ENCODE measurements at regions not wholly inside any gene's neighbourhood (a gene's known extent, or its start where the extent isn't known, plus 50 kb on each side); places are given as distances from the start of the nearest gene placed in this dataset.

- Histone ChIP-seq H3K79me2 (ENCODE audit: control insufficient read depth, insufficient read depth, low read length) (no peaks in the 10 kb centered on the region), H3K36me3 (ENCODE audit: control insufficient read depth in 2 of 2, extremely low read depth in 1 of 2, insufficient read depth in 2 of 2, low read length in 2 of 2) (no peaks in the 10 kb centered on the region), H3K9ac (replicated peaks; ENCODE audit: extremely low read depth, insufficient read depth, low read length) (no peak overlapping the region), H3K27ac (ENCODE audit: insufficient read depth, low read depth, low read length) (no peak overlapping the region), H3K9me1 (replicated peaks; ENCODE audit: control insufficient read depth, extremely low read depth, insufficient read depth, low read length) (no peaks in the 10 kb centered on the region), H3K9me3 (replicated peaks; ENCODE audit: control insufficient read depth, insufficient read depth, low read length) (no peaks in the 10 kb centered on the region), H3K4me2 (ENCODE audit: insufficient read depth, low read length) (no peak overlapping the region), H2AFZ (ENCODE audit: low read depth, low read length) (no peak overlapping the region), H4K20me1 (replicated peaks; ENCODE audit: control insufficient read depth, extremely low read depth, insufficient read depth, low read length) (no peaks in the 10 kb centered on the region), H3K27me3 (ENCODE audit: control insufficient read depth in 2 of 2, insufficient read depth in 2 of 2, low read length in 2 of 2) (no peaks in the 10 kb centered on the region), H3K4me1 (ENCODE audit: control insufficient read depth, extremely low read depth, insufficient read depth, low read length) (no peaks in the 10 kb centered on the region), H3K4me3 (replicated peaks in 1 of 3; ENCODE audit: insufficient read depth in 1 of 3, low read depth in 1 of 3, low read length in 3 of 3) (no peak overlapping the region)
- intact Hi-C loops (cut with micrococcal nuclease): no loop called here
- DNase-seq (ENCODE audit: low read depth, low spot score) (no peak), FAIRE-seq (no peak)
- dilution Hi-C loops (cut with MboI; ENCODE audit: extremely low pct_ligation_motif_present, low sequenced_read_pairs): no loop called here
- BruUV-seq (replicated peaks): no TSS peak
- no peak for TF ChIP-seq MYC (IDR thresholded peaks at IDR 0.05; ENCODE audit: low read depth, low read length)
- POLR2A ChIA-PET: no interaction called here
- CTCF ChIA-PET: no interaction called here
Observed at GRCh38 chr3:22858486-22858885, 344.6 kb upstream of the UBE2E2 start.

DNA sequence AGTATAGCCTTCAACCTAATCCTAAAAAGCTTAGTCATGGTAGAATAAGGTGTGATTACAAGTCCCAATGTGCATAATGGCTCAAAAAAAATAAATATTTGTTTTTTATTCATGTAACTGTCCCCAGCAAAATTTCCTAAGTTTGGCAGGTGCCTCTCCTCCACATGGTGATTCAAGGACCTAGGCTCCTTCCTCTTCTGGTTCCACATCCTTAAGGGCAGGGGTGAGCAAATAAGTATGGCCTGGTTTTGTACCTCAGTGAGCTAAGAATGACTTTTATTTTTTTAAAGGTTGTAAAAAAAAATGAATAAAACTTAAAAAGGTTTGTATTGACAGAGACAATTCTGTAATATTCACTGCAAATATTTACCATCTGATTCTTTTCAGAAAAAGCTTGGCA lies 343.5 kb upstream of the UBE2E2 start:
- Histone ChIP-seq H3K79me2 (ENCODE audit: control insufficient read depth, insufficient read depth, low read length) (no peaks in the 10 kb centered on the region), H3K9me3 (replicated peaks; ENCODE audit: control insufficient read depth, insufficient read depth, low read length) (peaks cover 3% of the 10 kb centered on the region), H3K36me3 (ENCODE audit: control insufficient read depth in 2 of 2, extremely low read depth in 1 of 2, insufficient read depth in 2 of 2, low read length in 2 of 2) (no peaks in the 10 kb centered on the region), H3K4me2 (ENCODE audit: insufficient read depth, low read length) (no peak overlapping the region), H4K20me1 (replicated peaks; ENCODE audit: control insufficient read depth, extremely low read depth, insufficient read depth, low read length) (no peaks in the 10 kb centered on the region), H3K27me3 (ENCODE audit: control insufficient read depth in 2 of 2, insufficient read depth in 2 of 2, low read length in 2 of 2) (no peaks in the 10 kb centered on the region), H3K27ac (ENCODE audit: insufficient read depth, low read depth, low read length) (no peak overlapping the region), H3K4me1 (ENCODE audit: control insufficient read depth, extremely low read depth, insufficient read depth, low read length) (no peaks in the 10 kb centered on the region), H3K4me3 (replicated peaks in 1 of 3; ENCODE audit: insufficient read depth in 1 of 3, low read depth in 1 of 3, low read length in 3 of 3) (no peak overlapping the region), H3K9ac (replicated peaks; ENCODE audit: extremely low read depth, insufficient read depth, low read length) (no peak overlapping the region), H3K9me1 (replicated peaks; ENCODE audit: control insufficient read depth, extremely low read depth, insufficient read depth, low read length) (no peaks in the 10 kb centered on the region), H2AFZ (ENCODE audit: low read depth, low read length) (no peak overlapping the region)
- POLR2A ChIA-PET: no interaction called here
- dilution Hi-C loops (cut with MboI; ENCODE audit: extremely low pct_ligation_motif_present, low sequenced_read_pairs) (no loop called here), intact Hi-C loops (cut with micrococcal nuclease) (no loop called here)
- FAIRE-seq (no peak), DNase-seq (ENCODE audit: low read depth, low spot score) (no peak)
- TF ChIP-seq JUN (IDR thresholded peaks at IDR 0.05; ENCODE audit: borderline replicate concordance, insufficient read depth, insufficient read length, low read depth) (no peak), MYC (IDR thresholded peaks at IDR 0.05; ENCODE audit: low read depth, low read length) (no peak), FOS (IDR thresholded peaks at IDR 0.05; ENCODE audit: borderline replicate concordance, insufficient read depth, low read length) (no peak), POLR2A (IDR thresholded peaks at IDR 0.05; ENCODE audit: low read depth, low read length) (no peak), GATA2 (IDR thresholded peaks at IDR 0.05; ENCODE audit: insufficient read depth, insufficient read length, low read depth, low read length) (no peak), CTCF (IDR thresholded peaks at IDR 0.05; ENCODE audit: extremely low read depth in 1 of 2, insufficient read depth in 1 of 2, low read depth in 1 of 2, low read length in 2 of 2) (no peak), POLR2AphosphoS5 (IDR thresholded peaks at IDR 0.05; ENCODE audit: insufficient read depth, low read depth, low read length) (no peak), MAX (IDR thresholded peaks at IDR 0.05; ENCODE audit: insufficient read depth, insufficient read length) (no peak), EZH2 (IDR thresholded peaks at IDR 0.05; ENCODE audit: borderline replicate concordance, low read depth, low read length, severe bottlenecking) (no peak)
- CTCF ChIA-PET: no interaction called here
- no TSS peak for BruUV-seq (replicated peaks)

Data from endothelial cell of umbilical vein (primary cell).